Prostate gland (tissue), 2 donors: ENCODE measurements at regions not wholly inside any gene's neighbourhood (a gene's known extent, or its start where the extent isn't known, plus 50 kb on each side); places are given as distances from the start of the nearest gene placed in this dataset.
"Not testable (repeated sequence)": the region's sequence is repeated elsewhere in the genome, so short reads cannot be mapped to it uniquely, and the experiment has no call there.

Experiments
- DNase-seq: peaks from one replicate; pipeline ENCODE4 v3.0.0-alpha.2; 2019; ENCODE audit warnings: low spot score
- H3K27ac ChIP-seq, 2 donors: fragments of 200-600 bp; sonication (generic); 2 replicates each; pipeline ENCODE4 v1.5.1; 2017 to 2019
- H3K27me3 ChIP-seq: fragments of 200-600 bp; sonication (generic); replicated peaks from 2 replicates; pipeline ENCODE4 v1.5.1; 2019; ENCODE audit not compliant: insufficient read depth
- H3K36me3 ChIP-seq, 2 donors: fragments of 200-600 bp; sonication (generic); 1 replicate in 1 of 2; 2 replicates in 1 of 2; pipeline versions ENCODE4 v1.5.1 to v1.8.1; 2017 to 2019
- H3K4me1 ChIP-seq: fragments of 200-600 bp; sonication (generic); replicated peaks from 2 replicates; pipeline ENCODE4 v1.5.1; 2019
- H3K4me3 ChIP-seq, 2 donors: fragments of 200-600 bp; sonication (generic); 2 replicates each; pipeline ENCODE4 v1.5.1; 2017 to 2019
- H3K9me3 ChIP-seq: fragments of 200-600 bp; sonication (generic); 2 replicates; pipeline ENCODE4 v1.5.1; 2017
- POLR2A ChIP-seq: fragments of 450-650 bp; IDR thresholded peaks from one replicate; pipeline ENCODE4 v1.6.1; 2016; ENCODE audit warnings: antibody characterized with exemption, mild to moderate bottlenecking
- POLR2AphosphoS5 ChIP-seq: sonication (generic); formaldehyde crosslinking; IDR thresholded peaks from one replicate; pipeline ENCODE4 v1.6.1; 2017; ENCODE audit warnings: antibody characterized with exemption
- WGBS: methylation state at CpG from one replicate; pipeline ENCODE4 v1.1.5; 2018; 5-methylcytosine and 5-hydroxymethylcytosine counted together
- intact Hi-C: fragments of 100-400 bp; cut with DNase I; formaldehyde crosslinking; loops from one replicate; pipeline ENCODE4 v1.14.2; 2022
- TF ChIP-seq, protein P1 (sequence below), 4 experiments: fragments of 200-600 bp in 2 of 4; fragments of 450-650 bp in 2 of 4; sonication (generic) in 2 of 4; IDR thresholded peaks; 1 replicate in 3 of 4; 2 replicates in 1 of 4; pipeline ENCODE4 v1.5.1; 2016 to 2019; ENCODE audit warnings: antibody characterized with exemption in 4 of 4, mild to moderate bottlenecking in 2 of 4, moderate library complexity in 2 of 4

DNA sequence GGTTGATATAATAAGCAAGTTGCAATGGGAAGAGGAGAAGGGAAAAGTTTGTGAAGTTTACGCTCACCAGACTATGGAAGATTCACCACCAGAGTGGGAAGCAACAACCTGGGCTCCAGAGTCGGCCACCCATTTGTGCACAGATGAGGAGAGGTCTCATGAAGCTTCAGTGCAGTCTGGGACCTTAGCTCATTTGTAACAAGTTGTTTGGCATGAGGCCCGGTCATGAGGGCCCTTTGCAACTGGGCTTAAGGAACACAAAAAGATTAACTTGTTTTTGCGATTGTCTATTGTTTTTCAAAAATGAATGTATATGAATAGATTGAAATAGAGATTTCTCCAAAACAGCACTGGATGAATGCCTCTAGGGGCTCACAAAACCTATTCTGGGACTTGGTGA, 94.2 kb downstream of the ZNF737 start:
- TF ChIP-seq POLR2A (no peak), POLR2AphosphoS5 (no peak)
- TF ChIP-seq, protein P1, sequence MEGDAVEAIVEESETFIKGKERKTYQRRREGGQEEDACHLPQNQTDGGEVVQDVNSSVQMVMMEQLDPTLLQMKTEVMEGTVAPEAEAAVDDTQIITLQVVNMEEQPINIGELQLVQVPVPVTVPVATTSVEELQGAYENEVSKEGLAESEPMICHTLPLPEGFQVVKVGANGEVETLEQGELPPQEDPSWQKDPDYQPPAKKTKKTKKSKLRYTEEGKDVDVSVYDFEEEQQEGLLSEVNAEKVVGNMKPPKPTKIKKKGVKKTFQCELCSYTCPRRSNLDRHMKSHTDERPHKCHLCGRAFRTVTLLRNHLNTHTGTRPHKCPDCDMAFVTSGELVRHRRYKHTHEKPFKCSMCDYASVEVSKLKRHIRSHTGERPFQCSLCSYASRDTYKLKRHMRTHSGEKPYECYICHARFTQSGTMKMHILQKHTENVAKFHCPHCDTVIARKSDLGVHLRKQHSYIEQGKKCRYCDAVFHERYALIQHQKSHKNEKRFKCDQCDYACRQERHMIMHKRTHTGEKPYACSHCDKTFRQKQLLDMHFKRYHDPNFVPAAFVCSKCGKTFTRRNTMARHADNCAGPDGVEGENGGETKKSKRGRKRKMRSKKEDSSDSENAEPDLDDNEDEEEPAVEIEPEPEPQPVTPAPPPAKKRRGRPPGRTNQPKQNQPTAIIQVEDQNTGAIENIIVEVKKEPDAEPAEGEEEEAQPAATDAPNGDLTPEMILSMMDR (IDR thresholded peaks at IDR 0.05): no peak
- Histone ChIP-seq H3K4me1 (no peaks in the 10 kb centered on the region), H3K27ac (no peak overlapping the region), H3K9me3 (no peaks in the 10 kb centered on the region), H3K36me3 (no peaks in the 10 kb centered on the region), H3K27me3 (no peaks in the 10 kb centered on the region), H3K4me3 (no peak overlapping the region)
- intact Hi-C loops: no loop called here
- no peak for DNase-seq
- WGBS: 84% methylated on average over 4 of the region's 4 CpGs

DNA sequence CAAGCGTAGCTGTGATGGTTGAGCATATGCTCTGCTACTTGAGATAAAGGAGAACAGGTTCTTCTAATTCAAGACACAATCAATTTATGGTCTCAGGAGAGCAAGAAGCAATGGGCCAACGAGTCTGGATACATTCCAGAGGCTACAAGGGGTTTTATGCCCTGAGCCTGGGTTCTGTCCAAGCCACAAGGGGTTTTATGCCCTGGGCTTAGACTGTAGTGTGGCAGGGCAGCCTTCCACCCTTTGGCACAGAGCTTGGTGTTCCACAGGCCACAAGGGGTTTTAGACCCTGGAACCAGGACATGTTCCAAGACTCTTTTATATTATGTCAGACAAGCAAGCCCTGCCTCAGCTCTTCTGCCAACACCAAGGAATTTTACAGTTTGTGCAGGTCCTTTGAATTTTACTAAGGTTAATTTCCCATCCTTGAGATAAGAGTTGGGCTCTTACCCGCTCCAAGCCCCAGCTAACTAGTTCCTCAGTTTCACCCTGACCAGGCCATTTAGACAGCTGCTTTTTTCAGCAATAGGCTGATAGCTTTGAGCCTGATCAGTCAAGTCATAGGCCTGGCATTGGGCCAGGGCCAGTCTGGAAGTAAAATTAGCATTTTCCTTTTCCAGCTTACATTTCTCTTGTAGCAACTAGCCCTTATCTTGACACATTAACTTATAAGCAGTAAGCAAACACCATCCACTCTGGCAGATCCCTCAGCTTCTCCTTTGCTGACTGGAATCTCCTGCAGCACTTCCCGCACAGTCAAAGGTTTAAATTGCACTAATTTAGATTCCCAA, 95.0 kb downstream of the ZNF737 start:
- no peak overlapping the region for H3K27ac ChIP-seq
- no peaks in the 10 kb centered on the region for H3K9me3 ChIP-seq
- DNase-seq: no peak
- 48% methylated on average over 4 of the region's 4 CpGs for WGBS
- TF ChIP-seq POLR2A (no peak), POLR2AphosphoS5 (no peak)
- TF ChIP-seq, protein P1 (IDR thresholded peaks at IDR 0.05): no peak
- no peaks in the 10 kb centered on the region for H3K27me3 ChIP-seq
- no peak overlapping the region for H3K4me3 ChIP-seq
- H3K36me3 ChIP-seq: no peaks in the 10 kb centered on the region
- intact Hi-C loops: no loop called here
- no peaks in the 10 kb centered on the region for H3K4me1 ChIP-seq

DNA sequence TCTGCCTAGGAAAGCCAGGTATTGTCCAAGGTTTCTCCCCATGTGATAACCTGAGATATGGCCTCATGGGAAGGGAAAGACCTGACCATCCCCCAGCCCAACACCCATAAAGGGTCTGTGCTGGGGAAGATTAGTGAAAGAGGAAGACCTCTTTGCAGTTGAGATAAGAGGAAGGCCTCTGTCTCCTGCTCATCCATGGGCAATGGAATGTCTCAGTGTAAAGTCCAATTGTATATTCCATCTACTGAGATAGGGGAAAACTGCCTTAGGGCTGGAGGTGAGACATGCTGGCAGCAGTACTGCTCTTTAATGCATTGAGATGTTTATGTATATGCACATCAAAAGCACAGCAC, 99.0 kb downstream of the ZNF737 start:
- DNase-seq, H3K4me3 ChIP-seq, H3K9me3 ChIP-seq, H3K4me1 ChIP-seq, H3K27me3 ChIP-seq, H3K36me3 ChIP-seq, intact Hi-C loops, H3K27ac ChIP-seq: not testable (repeated sequence)

DNA sequence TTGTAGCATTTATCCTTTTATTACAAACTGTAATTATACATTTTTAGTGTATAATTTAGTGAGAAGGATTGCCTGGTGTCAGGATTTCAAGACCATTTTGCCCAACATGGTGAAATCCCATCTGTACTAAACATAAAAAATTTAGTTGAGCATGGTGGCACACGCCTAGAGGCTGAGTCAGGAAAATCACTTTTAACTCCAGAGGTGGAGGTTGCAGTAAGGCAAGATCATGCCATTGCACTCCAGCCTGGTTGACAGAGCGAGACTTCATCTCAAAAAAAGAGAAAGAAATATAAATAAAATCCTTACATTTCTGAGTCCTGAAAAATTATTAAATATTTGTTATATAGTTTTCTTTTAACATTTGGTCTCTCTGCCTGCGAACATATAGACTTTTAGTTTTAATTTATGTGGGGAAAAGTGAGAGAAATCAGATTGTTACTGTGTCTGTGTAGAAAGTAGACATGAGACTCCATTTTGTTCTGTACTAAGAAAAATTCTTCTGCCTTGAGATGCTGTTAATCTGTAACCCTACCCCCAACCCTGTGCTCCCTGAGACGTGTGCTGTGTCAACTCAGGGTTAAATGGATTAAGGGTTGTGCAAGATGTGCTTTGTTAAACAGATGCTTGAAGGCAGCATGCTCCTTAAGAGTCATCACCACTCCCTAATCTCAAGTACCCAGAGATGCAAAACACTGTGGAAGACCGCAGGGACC, 99.5 kb downstream of the ZNF737 start:
- H3K9me3 ChIP-seq, intact Hi-C loops, H3K4me1 ChIP-seq, H3K27ac ChIP-seq, H3K36me3 ChIP-seq, DNase-seq, H3K27me3 ChIP-seq, H3K4me3 ChIP-seq: not testable (repeated sequence)
- 71% methylated on average over 5 of the region's 5 CpGs for WGBS

DNA sequence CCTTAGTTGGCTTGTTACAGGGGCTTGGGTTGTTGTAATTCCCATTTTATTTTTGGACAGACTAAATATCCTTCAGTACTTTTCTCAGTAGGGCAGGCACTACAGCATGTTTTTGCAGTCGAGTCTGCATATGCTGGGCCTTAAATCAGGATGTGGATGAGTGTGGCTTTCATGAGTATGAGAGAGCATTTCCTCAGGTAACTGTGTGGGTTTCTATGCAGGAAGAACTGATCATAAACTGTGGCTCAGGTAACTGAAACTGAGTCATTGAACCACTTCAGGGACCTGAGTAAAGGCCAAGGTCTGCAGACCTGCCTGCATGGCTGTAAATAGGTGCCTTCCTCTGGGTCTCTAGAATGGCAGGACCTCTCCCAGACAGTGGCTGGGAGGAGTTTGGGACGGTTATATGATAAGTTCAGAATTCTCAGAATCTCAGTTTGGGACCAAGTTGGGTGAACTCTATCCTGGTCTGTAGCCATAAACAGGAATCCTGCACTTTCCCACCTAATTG, 112.1 kb downstream of the ZNF737 start:
- Histone ChIP-seq H3K27ac (no peak overlapping the region), H3K27me3 (no peaks in the 10 kb centered on the region), H3K4me3 (no peak overlapping the region), H3K4me1 (no peaks in the 10 kb centered on the region), H3K36me3 (no peaks in the 10 kb centered on the region), H3K9me3 (no peaks in the 10 kb centered on the region)
- no peak for DNase-seq
- 83% methylated on average over 2 of the region's 2 CpGs for WGBS
- intact Hi-C loops: no loop called here
- no peak for TF ChIP-seq POLR2AphosphoS5
- TF ChIP-seq POLR2A: no peak
- TF ChIP-seq, protein P1 (IDR thresholded peaks at IDR 0.05): no peak
